HepG2 (cell line): ENCODE measurements at regions not wholly inside any gene's neighbourhood (a gene's known extent, or its start where the extent isn't known, plus 50 kb on each side); places are given as distances from the start of the nearest gene placed in this dataset.

ENCODE experiments used
- ETV6 ChIP-seq: sonication (generic); formaldehyde crosslinking; conservative IDR thresholded peaks from 2 replicates; pipeline ENCODE4 v1.4.0; 2020; ENCODE audit warnings: missing genetic modification reagents
- FOXO4 ChIP-seq: sonication (generic); formaldehyde crosslinking; conservative IDR thresholded peaks from 2 replicates; pipeline ENCODE4 v1.8.1; 2023; ENCODE audit warnings: missing genetic modification reagents
- HOXA3 ChIP-seq: sonication (generic); formaldehyde crosslinking; IDR thresholded peaks from 2 replicates; pipeline ENCODE4 v1.5.0; 2020; ENCODE audit warnings: missing genetic modification reagents
- SETDB1 ChIP-seq: sonication (generic); formaldehyde crosslinking; IDR thresholded peaks from 2 replicates; pipeline ENCODE4 v1.5.1; 2020; ENCODE audit warnings: missing genetic modification reagents, mild to moderate bottlenecking, borderline replicate concordance
- THAP7 ChIP-seq: sonication (generic); formaldehyde crosslinking; IDR thresholded peaks from 2 replicates; pipeline ENCODE4 v1.8.1; 2023; ENCODE audit warnings: mild to moderate bottlenecking, missing genetic modification reagents
- ZFP91 ChIP-seq: sonication (generic); formaldehyde crosslinking; IDR thresholded peaks from 2 replicates; pipeline ENCODE4 v1.9.0; 2022; ENCODE audit warnings: missing genetic modification reagents, mild to moderate bottlenecking, borderline replicate concordance
- ZFX ChIP-seq: sonication (generic); formaldehyde crosslinking; IDR thresholded peaks from 2 replicates; pipeline ENCODE4 v1.4.0; 2020; ENCODE audit warnings: mild to moderate bottlenecking, low read depth, missing genetic modification reagents, moderate library complexity
- ZNF737 ChIP-seq: sonication (generic); formaldehyde crosslinking; IDR thresholded peaks from 2 replicates; pipeline ENCODE4 v1.5.0; 2020; ENCODE audit warnings: missing genetic modification reagents, mild to moderate bottlenecking, borderline replicate concordance

GRCh38 chr5:77851176-77852067, 75.3 kb upstream of the TBCA start (continued):
- TF ChIP-seq THAP7 (CRISPR knock-in tag) (no peak), ETV6 (no peak), FOXO4 (CRISPR knock-in tag) (0 out of 2 replicates have a peak, but pooled peaks have one; percentile 48), SETDB1 (CRISPR knock-in tag) (no peak), ZFP91 (CRISPR knock-in tag) (peak; percentile 61; the same call in 1 of the 2 replicates), ZFX (CRISPR knock-in tag) (0 out of 2 replicates have a peak, but pooled peaks have one; percentile 27), HOXA3 (peak; percentile 13), ZNF737 (CRISPR knock-in tag) (0 out of 2 replicates have a peak, but pooled peaks have one; percentile 72)
